SK-N-SH (cell line): ENCODE measurements at regions not wholly inside any gene's neighbourhood (a gene's known extent, or its start where the extent isn't known, plus 50 kb on each side); places are given as distances from the start of the nearest gene placed in this dataset.

Experiments used
- CTCF ChIA-PET: fragments of 300-600, 350-600 bp; formaldehyde crosslinking; extraction: SDS; loops from one replicate; lab custom pipeline; 2021; lab: Yijun Ruan, JAX
- POLR2A ChIA-PET: fragments of 350-600 bp; sonication (Branson Sonifier 250); formaldehyde crosslinking; extraction: SDS; loops from one replicate; lab custom pipeline; 2020; ENCODE audit warnings: antibody characterized with exemption, inconsistent platforms; lab: Yijun Ruan, JAX
- DNase-seq: peaks from one replicate; pipeline ENCODE4 v3.0.0; 2012
- H2AFZ ChIP-seq: fragments of 200-600 bp; sonication (generic); 2 replicates; pipeline ENCODE4 v1.8.1; 2016; ENCODE audit warnings: antibody characterized with exemption, mild to moderate bottlenecking, low read depth
- H3F3A ChIP-seq: fragments of 200-600 bp; sonication (generic); replicated peaks from 2 replicates; pipeline ENCODE3; 2016; ENCODE audit warnings: antibody characterized with exemption, mild to moderate bottlenecking; ENCODE audit not compliant: insufficient read depth
- H3K27ac ChIP-seq, 2 experiments: fragments of 200-500 bp in 1 of 2; fragments of 200-600 bp in 1 of 2; sonication (Bioruptor generic) in 1 of 2; sonication (generic), shearing (Covaris generic) in 1 of 2; 2 replicates each; pipeline versions ENCODE4 v1.5.1 to v1.6.1; 2014 to 2016; ENCODE audit warnings: low read depth in 2 of 2, inconsistent platforms in 1 of 2, low read length in 1 of 2, mild to moderate bottlenecking in 1 of 2, mixed read lengths in 1 of 2
- H3K27me3 ChIP-seq: fragments of 200-600 bp; sonication (generic), shearing (Covaris generic); 2 replicates; pipeline ENCODE4 v1.6.1; 2016; ENCODE audit warnings: mixed run types; ENCODE audit not compliant: insufficient read depth
- H3K36me3 ChIP-seq, 2 experiments: fragments of 200-500 bp in 1 of 2; fragments of 200-600 bp in 1 of 2; sonication (Bioruptor generic) in 1 of 2; sonication (generic) in 1 of 2; replicated peaks in 1 of 2; 2 replicates each; pipeline versions ENCODE3 to v1.5.1; 2014 to 2016; ENCODE audit warnings: low read length in 1 of 2, mild to moderate bottlenecking in 1 of 2; ENCODE audit not compliant: insufficient read depth in 2 of 2, control insufficient read depth in 1 of 2
- H3K4me1 ChIP-seq, 2 experiments: fragments of 200-500 bp in 1 of 2; fragments of 200-600 bp in 1 of 2; sonication (Bioruptor generic) in 1 of 2; sonication (generic), shearing (Covaris generic) in 1 of 2; 2 replicates each; pipeline versions ENCODE4 v1.5.1 to v1.6.1; 2014 to 2016; ENCODE audit warnings: low read depth in 1 of 2, low read length in 1 of 2, mixed run types in 1 of 2; ENCODE audit not compliant: insufficient read depth in 2 of 2, control insufficient read depth in 1 of 2
- H3K4me2 ChIP-seq: fragments of 200-600 bp; sonication (generic), shearing (Covaris generic); 2 replicates; pipeline ENCODE4 v1.6.1; 2017; ENCODE audit warnings: mixed run types
- H3K4me3 ChIP-seq, 2 experiments: fragments of 200-500 bp in 1 of 2; fragments of 200-600 bp in 1 of 2; sonication (Bioruptor generic) in 1 of 2; sonication (generic), shearing (Covaris generic) in 1 of 2; 2 replicates each; pipeline versions ENCODE4 v1.5.1 to v1.8.1; 2014 to 2016; ENCODE audit warnings: low read depth in 2 of 2, inconsistent platforms in 1 of 2, low read length in 1 of 2, mild to moderate bottlenecking in 1 of 2, mixed read lengths in 1 of 2, moderate library complexity in 1 of 2
- H3K79me2 ChIP-seq: fragments of 200-600 bp; sonication (generic); 2 replicates; pipeline ENCODE4 v1.8.1; 2017; ENCODE audit warnings: mild to moderate bottlenecking; ENCODE audit not compliant: insufficient read depth
- H3K9ac ChIP-seq: fragments of 200-600 bp; sonication (generic); 2 replicates; pipeline ENCODE4 v1.6.1; 2017; ENCODE audit warnings: mixed run types
- H3K9me2 ChIP-seq: fragments of 200-600 bp; sonication (generic); 2 replicates; pipeline ENCODE4 v1.6.1; 2017; ENCODE audit warnings: mixed run types
- H3K9me3 ChIP-seq: fragments of 200-600 bp; sonication (generic); 2 replicates; pipeline ENCODE4 v1.6.1; 2017; ENCODE audit warnings: mixed run types, mild to moderate bottlenecking, moderate library complexity
- H4K20me1 ChIP-seq: fragments of 200-600 bp; sonication (generic); 2 replicates; pipeline ENCODE4 v1.6.1; 2017; ENCODE audit warnings: mild to moderate bottlenecking, mixed run types; ENCODE audit not compliant: insufficient read depth
- EZH2phosphoT487 ChIP-seq: fragments of 200-600 bp; sonication (generic); IDR thresholded peaks from 2 replicates; pipeline ENCODE4 v1.6.1; 2017; ENCODE audit warnings: low read depth, mixed run types, mild to moderate bottlenecking, antibody characterized with exemption, moderate library complexity, borderline replicate concordance
- GABPA ChIP-seq: IDR thresholded peaks from 2 replicates; pipeline ENCODE4 v1.4.0; 2012; ENCODE audit warnings: low read depth, mild to moderate bottlenecking
- RXRA ChIP-seq: IDR thresholded peaks from 2 replicates; pipeline ENCODE4 v1.4.0; 2012; ENCODE audit warnings: low read depth, mild to moderate bottlenecking, borderline replicate concordance
- WGBS: methylation state at CpG from one replicate; pipeline ENCODE4 v1.1.6; 2017; ENCODE audit warnings: low lambda C conversion rate; 5-methylcytosine and 5-hydroxymethylcytosine counted together
- TF ChIP-seq, protein P1 (sequence below): fragments of 150-350 bp; IDR thresholded peaks from 2 replicates; pipeline ENCODE4 v1.6.1; 2016; ENCODE audit warnings: mild to moderate bottlenecking, low read depth, low read length
- TF ChIP-seq, protein P2 (sequence below): IDR thresholded peaks from 2 replicates; pipeline ENCODE4 v1.4.0; 2012; ENCODE audit warnings: low read depth, borderline replicate concordance

DNA sequence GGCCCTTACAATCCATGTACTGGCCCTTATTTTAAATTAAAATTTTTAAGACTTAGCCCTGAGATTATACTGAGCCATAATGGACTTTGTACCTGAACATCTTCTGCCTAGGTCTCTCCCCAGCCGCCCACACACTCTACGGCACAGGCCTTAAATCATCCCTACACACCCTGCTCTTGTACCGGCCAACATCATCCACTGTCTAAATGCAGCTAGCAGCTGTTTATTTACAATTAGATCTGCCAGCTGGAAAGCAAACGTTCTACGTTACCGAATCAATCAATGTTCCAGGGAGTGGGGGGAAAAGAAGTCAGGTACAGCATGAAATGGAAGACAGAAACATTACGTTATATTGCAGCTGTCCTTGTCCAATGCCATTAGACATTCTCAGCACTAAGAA, 88.4 kb upstream of the GRAMD2B start:
- Histone ChIP-seq H3K27ac (no peak overlapping the region), H3K79me2 (no peaks in the 10 kb centered on the region), H3K36me3 (no peaks in the 10 kb centered on the region), H3K27me3 (no peaks in the 10 kb centered on the region), H3K9me2 (no peaks in the 10 kb centered on the region), H3K4me1 (no peaks in the 10 kb centered on the region), H3F3A (no peaks in the 10 kb centered on the region), H3K4me3 (no peak overlapping the region), H3K9me3 (no peaks in the 10 kb centered on the region), H3K9ac (no peak overlapping the region), H2AFZ (no peak overlapping the region), H4K20me1 (no peaks in the 10 kb centered on the region), H3K4me2 (no peak overlapping the region)
- ChIA-PET POLR2A (no interaction called here), CTCF (interaction anchor here (0.6 kb wide), 1 partner anchor 1025 kb away, joined by 3 read pairs; no protein-coding TSS in a partner anchor)
- WGBS, result 91% methylated on average over 7 of the region's 7 CpGs
- TF ChIP-seq, protein P1, sequence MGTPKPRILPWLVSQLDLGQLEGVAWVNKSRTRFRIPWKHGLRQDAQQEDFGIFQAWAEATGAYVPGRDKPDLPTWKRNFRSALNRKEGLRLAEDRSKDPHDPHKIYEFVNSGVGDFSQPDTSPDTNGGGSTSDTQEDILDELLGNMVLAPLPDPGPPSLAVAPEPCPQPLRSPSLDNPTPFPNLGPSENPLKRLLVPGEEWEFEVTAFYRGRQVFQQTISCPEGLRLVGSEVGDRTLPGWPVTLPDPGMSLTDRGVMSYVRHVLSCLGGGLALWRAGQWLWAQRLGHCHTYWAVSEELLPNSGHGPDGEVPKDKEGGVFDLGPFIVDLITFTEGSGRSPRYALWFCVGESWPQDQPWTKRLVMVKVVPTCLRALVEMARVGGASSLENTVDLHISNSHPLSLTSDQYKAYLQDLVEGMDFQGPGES, result no peak
- no peak for TF ChIP-seq RXRA
- TF ChIP-seq, protein P2, sequence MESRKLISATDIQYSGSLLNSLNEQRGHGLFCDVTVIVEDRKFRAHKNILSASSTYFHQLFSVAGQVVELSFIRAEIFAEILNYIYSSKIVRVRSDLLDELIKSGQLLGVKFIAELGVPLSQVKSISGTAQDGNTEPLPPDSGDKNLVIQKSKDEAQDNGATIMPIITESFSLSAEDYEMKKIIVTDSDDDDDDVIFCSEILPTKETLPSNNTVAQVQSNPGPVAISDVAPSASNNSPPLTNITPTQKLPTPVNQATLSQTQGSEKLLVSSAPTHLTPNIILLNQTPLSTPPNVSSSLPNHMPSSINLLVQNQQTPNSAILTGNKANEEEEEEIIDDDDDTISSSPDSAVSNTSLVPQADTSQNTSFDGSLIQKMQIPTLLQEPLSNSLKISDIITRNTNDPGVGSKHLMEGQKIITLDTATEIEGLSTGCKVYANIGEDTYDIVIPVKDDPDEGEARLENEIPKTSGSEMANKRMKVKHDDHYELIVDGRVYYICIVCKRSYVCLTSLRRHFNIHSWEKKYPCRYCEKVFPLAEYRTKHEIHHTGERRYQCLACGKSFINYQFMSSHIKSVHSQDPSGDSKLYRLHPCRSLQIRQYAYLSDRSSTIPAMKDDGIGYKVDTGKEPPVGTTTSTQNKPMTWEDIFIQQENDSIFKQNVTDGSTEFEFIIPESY, result no peak
- no peak for DNase-seq

DNA sequence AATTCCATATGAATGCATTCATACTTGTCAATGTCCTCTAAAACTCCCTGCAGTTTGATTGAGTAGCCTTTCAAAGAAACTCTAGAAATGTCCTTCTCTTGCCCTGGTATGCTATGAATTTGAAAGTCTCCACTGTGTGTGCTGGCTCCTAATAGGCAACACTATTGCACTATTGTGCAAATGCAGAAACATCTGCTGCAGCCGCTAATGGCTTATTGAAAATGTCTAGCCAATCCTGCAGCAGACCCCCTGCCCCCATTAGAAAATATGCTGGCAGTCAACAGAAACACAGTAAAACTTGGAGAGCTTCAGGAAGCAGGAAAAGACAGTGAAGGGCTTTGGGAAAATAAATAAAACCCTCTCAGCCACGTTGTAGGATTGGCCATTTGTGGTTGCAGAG, 87.3 kb upstream of the GRAMD2B start:
- Histone ChIP-seq H4K20me1 (no peaks in the 10 kb centered on the region), H3K9me2 (no peaks in the 10 kb centered on the region), H3K4me3 (no peak overlapping the region), H3K79me2 (no peaks in the 10 kb centered on the region), H3K36me3 (no peaks in the 10 kb centered on the region), H3K9me3 (no peaks in the 10 kb centered on the region), H2AFZ (no peak overlapping the region), H3F3A (no peaks in the 10 kb centered on the region), H3K9ac (no peak overlapping the region), H3K27ac (no peak overlapping the region), H3K4me2 (no peak overlapping the region), H3K4me1 (no peaks in the 10 kb centered on the region), H3K27me3 (no peaks in the 10 kb centered on the region)
- 70% methylated on average over 2 of the region's 2 CpGs for WGBS
- ChIA-PET POLR2A (no interaction called here), CTCF (interaction anchor here (0.8 to 1.0 kb wide), 2 partner anchors 17 to 265 kb away, joined by 3 to 4 read pairs; partner anchors contain the start of gene PHAX)
- TF ChIP-seq EZH2phosphoT487 (no peak), GABPA (no peak), RXRA (no peak)
- TF ChIP-seq, protein P1, result no peak
- no peak for DNase-seq
